Cardiac muscle cell (in vitro differentiated cells and primary cell): ENCODE measurements at regions not wholly inside any gene's neighbourhood (a gene's known extent, or its start where the extent isn't known, plus 50 kb on each side); places are given as distances from the start of the nearest gene placed in this dataset.

Experiments
- DNase-seq, 2 donors: peaks; one replicate each; pipeline versions ENCODE4 v3.0.0 to v3.0.0-alpha.2; 2010 to 2017; ENCODE audit warnings: low read depth in 1 of 2, low spot score in 1 of 2
- H3K27ac ChIP-seq: fragments of 200-600 bp; sonication (generic); 2 replicates; pipeline ENCODE4 v1.5.1; 2016
- H3K27me3 ChIP-seq: fragments of 200-600 bp; sonication (generic); 2 replicates; pipeline ENCODE4 v1.6.0; 2016; ENCODE audit warnings: control low read depth
- H3K36me3 ChIP-seq: fragments of 200-600 bp; sonication (generic); 2 replicates; pipeline ENCODE4 v1.5.1; 2016; ENCODE audit warnings: control low read depth
- H3K4me1 ChIP-seq: fragments of 200-600 bp; sonication (generic); 2 replicates; pipeline ENCODE4 v1.8.1; 2017; ENCODE audit warnings: low read depth, mild to moderate bottlenecking, mixed run types
- H3K4me3 ChIP-seq: fragments of 200-600 bp; sonication (generic); 2 replicates; pipeline ENCODE4 v1.5.1; 2016; ENCODE audit warnings: mild to moderate bottlenecking
- H3K9me3 ChIP-seq: fragments of 200-600 bp; sonication (generic); 2 replicates; pipeline ENCODE4 v1.5.1; 2017; ENCODE audit warnings: low read depth, mild to moderate bottlenecking, control low read depth
- TF ChIP-seq, protein P1 (sequence below): IDR thresholded peaks from 2 replicates; pipeline ENCODE4 v1.5.1; 2012; ENCODE audit warnings: low read depth, mild to moderate bottlenecking, low read length

DNA sequence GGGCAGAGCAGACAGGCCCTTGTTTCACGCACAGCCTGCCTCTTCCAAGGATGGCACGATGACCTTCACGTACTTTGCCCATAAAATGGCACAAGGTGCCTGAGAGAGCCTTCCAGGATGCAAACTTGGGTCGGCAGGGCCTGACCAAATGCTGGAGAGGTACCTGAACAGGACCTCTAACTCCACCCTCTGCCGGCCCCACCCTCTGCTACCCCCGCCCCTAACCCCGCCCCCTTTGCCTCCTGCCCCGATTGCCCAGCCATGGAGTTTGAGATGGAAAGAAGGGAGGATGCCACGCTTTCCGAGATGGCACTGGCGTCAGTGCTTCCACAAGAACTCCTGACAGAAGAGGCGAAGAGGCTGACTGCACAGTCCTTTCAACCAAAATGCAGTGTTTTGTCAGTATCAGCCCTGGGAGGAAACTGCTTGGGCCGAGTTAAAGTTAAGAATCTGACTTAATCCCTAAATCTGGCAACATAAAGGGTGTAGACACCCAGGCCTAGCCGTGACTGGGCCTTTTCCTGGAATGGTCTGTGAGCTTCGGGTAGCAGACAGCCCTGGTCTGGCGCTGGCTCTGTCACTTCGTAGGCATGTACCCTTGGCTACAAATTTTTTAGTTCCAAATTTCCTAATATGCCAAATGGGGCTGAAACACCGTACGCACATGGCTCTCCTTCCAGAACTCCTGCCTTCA lies 230.3 kb upstream of the RGMA start:
- no peak overlapping the region for H3K27ac ChIP-seq
- no peaks in the 10 kb centered on the region for H3K27me3 ChIP-seq
- no peaks in the 10 kb centered on the region for H3K9me3 ChIP-seq
- no peak for DNase-seq
- no peak overlapping the region for H3K4me3 ChIP-seq
- TF ChIP-seq, protein P1, sequence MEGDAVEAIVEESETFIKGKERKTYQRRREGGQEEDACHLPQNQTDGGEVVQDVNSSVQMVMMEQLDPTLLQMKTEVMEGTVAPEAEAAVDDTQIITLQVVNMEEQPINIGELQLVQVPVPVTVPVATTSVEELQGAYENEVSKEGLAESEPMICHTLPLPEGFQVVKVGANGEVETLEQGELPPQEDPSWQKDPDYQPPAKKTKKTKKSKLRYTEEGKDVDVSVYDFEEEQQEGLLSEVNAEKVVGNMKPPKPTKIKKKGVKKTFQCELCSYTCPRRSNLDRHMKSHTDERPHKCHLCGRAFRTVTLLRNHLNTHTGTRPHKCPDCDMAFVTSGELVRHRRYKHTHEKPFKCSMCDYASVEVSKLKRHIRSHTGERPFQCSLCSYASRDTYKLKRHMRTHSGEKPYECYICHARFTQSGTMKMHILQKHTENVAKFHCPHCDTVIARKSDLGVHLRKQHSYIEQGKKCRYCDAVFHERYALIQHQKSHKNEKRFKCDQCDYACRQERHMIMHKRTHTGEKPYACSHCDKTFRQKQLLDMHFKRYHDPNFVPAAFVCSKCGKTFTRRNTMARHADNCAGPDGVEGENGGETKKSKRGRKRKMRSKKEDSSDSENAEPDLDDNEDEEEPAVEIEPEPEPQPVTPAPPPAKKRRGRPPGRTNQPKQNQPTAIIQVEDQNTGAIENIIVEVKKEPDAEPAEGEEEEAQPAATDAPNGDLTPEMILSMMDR: no peak
- H3K4me1 ChIP-seq: no peaks in the 10 kb centered on the region
- H3K36me3 ChIP-seq: no peaks in the 10 kb centered on the region

DNA sequence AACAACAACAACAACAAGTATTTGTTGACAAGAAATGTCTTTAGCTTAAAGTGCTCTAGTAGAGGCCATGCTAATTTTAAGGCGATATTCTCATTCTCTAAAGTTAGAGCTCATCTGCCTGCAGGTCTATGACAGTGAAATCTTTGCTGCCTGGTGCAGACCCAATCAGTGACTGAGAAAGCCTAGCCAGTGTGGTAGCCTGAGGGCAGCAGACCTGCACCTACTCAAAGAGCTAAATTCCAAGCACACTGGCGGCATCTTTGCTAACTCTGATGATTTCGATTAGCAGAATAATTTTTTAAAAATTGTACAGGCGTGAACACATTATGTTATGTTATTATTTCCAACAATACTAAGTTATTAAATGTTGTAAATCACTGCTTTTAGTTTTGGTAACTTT lies 228.8 kb upstream of the RGMA start:
- Histone ChIP-seq H3K4me3 (no peak overlapping the region), H3K27ac (no peak overlapping the region), H3K36me3 (no peaks in the 10 kb centered on the region), H3K9me3 (no peaks in the 10 kb centered on the region), H3K4me1 (no peaks in the 10 kb centered on the region), H3K27me3 (peaks cover 3% of the 10 kb centered on the region)
- TF ChIP-seq, protein P1: no peak
- DNase-seq: no peak

DNA sequence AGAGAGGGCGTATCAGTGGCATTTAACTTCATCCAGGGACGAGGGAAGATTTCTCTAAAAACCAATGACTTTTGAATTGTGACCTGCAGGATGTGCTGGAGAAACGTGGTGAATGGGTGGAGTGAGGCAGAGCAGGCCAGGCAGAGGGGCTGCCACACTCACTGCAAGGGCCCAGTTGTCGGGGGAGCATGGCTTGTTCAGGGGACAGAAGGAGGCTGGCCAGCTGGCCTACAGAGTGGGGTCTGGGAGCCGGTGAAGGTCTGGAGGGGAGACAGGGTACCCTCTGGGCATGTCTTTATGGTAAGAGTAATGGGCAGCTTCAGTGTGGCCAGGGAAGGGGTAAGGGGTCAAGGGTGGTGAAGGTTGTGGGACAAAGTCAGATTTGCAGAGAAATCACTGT lies 225.2 kb upstream of the RGMA start:
- TF ChIP-seq, protein P1: no peak
- no peak overlapping the region for H3K4me3 ChIP-seq
- peaks cover 5% of the 10 kb centered on the region for H3K27me3 ChIP-seq
- H3K9me3 ChIP-seq: no peaks in the 10 kb centered on the region
- DNase-seq: no peak
- H3K27ac ChIP-seq: no peak overlapping the region
- no peaks in the 10 kb centered on the region for H3K36me3 ChIP-seq
- no peaks in the 10 kb centered on the region for H3K4me1 ChIP-seq

DNA sequence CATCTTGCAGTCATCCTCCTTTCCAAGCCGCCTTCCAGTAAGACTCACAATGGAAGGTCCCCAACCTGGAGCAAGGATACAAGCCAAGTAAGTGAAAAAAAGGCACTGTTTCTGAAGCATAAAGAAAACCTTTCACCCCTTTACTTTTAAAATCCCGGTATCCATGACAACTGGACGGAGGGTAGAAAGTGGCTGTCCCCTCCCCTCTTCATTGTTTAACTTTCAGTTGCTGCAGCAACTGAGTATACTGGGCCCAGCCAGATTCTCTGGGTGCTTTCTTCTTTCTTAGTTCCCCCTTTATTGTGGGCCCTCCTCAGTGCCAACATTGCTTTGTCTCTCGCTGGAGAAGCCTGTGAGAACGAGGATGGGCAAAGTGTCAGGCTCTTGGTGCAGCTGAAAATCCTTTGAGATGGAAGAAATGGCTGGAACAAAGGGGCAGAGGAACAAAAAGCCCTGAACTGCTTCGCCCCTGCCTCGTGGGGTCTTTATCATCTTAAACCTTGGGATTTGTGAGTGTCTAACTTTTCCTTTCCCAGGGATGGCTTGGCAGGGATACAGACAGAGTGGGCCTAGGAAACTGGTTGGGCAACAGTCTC lies 224.0 kb upstream of the RGMA start:
- Histone ChIP-seq H3K9me3 (no peaks in the 10 kb centered on the region), H3K4me1 (no peaks in the 10 kb centered on the region), H3K27ac (no peak overlapping the region), H3K36me3 (no peaks in the 10 kb centered on the region), H3K4me3 (no peak overlapping the region), H3K27me3 (peaks cover 5% of the 10 kb centered on the region)
- TF ChIP-seq, protein P1: no peak
- no peak for DNase-seq

DNA sequence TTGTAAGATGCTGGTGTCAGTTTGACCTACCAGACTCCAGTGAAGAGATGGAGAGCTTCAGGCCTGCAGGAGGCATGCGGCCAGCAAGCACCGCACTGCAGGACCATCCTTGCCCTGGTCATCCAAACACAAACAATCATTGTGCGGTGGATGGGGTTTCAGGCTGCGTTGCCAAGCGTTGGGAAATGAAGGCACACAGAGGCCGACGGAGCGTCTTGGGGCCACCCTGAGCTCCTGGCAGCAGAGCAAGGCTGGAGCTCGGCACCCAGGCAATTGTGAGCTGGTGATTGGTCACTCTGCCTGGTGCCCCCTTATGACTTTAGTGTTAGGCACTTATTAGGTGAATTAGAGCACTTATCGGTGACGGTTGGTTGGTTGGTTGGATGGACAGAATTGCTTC lies 222.6 kb upstream of the RGMA start:
- Histone ChIP-seq H3K27ac (no peak overlapping the region), H3K4me1 (no peaks in the 10 kb centered on the region)

More for the DNA sequence above, 222.6 kb upstream of the RGMA start:
- TF ChIP-seq, protein P1: no peak
- no peak overlapping the region for H3K4me3 ChIP-seq
- no peaks in the 10 kb centered on the region for H3K9me3 ChIP-seq
- H3K36me3 ChIP-seq: no peaks in the 10 kb centered on the region
- H3K27me3 ChIP-seq: peaks cover 5% of the 10 kb centered on the region
- DNase-seq: no peak
